ENCODE measurements at regions not wholly inside any gene's neighbourhood (a gene's known extent, or its start where the extent isn't known, plus 50 kb on each side); places are given as distances from the start of the nearest gene placed in this dataset.
"Not testable (repeated sequence)": the region's sequence is repeated elsewhere in the genome, so short reads cannot be mapped to it uniquely, and the experiment has no call there.

GRCh38 chr14:106789318-106789717 is 1262.9 kb downstream of the TMEM121 start:
- no peak for DNase-seq (ENCODE audit: low spot score)
- H3K27ac ChIP-seq (ENCODE audit: low read depth, low read length, poor library complexity, severe bottlenecking) = no peak overlapping the region
- CTCF ChIA-PET = no interaction called here
- no peaks in the 10 kb centered on the region for H3K36me3 ChIP-seq (ENCODE audit: insufficient read depth, low read length, poor library complexity, severe bottlenecking)
- no peaks in the 10 kb centered on the region for H3K27me3 ChIP-seq (replicated peaks; ENCODE audit: insufficient read depth, low read depth, low read length, poor library complexity)
- TF ChIP-seq EZH2 (IDR thresholded peaks at IDR 0.05; ENCODE audit: borderline replicate concordance, low read depth, low read length, poor library complexity, severe bottlenecking) = no peak
- TF ChIP-seq CTCF (conservative IDR thresholded peaks at IDR 0.05; ENCODE audit: low read depth, low read length) = no peak
- intact Hi-C loops (cut with micrococcal nuclease; ENCODE audit: unreplicated experiment) = loop anchor here (10.0 kb wide), 1 partner anchor 445 kb away; no protein-coding TSS in a partner anchor
- no peak overlapping the region for H3K4me3 ChIP-seq (ENCODE audit: low read depth, low read length, poor library complexity, severe bottlenecking)
- no TSS peak for BruUV-seq (replicated peaks)
- no peaks in the 10 kb centered on the region for H3K9me3 ChIP-seq (ENCODE audit: low read depth, low read length, poor library complexity, severe bottlenecking)
- no peaks in the 10 kb centered on the region for H3K4me1 ChIP-seq (ENCODE audit: insufficient read depth, low read length, poor library complexity, severe bottlenecking)
- POLR2A ChIA-PET (ENCODE audit: low non-redundant PET) = no interaction called here

- Histone ChIP-seq H3K27ac (ENCODE audit: low read depth, low read length, poor library complexity, severe bottlenecking) (no peak overlapping the region), H3K27me3 (replicated peaks; ENCODE audit: insufficient read depth, low read depth, low read length, poor library complexity) (no peaks in the 10 kb centered on the region), H3K36me3 (ENCODE audit: insufficient read depth, low read length, poor library complexity, severe bottlenecking) (no peaks in the 10 kb centered on the region), H3K4me1 (ENCODE audit: insufficient read depth, low read length, poor library complexity, severe bottlenecking) (no peaks in the 10 kb centered on the region), H3K9me3 (ENCODE audit: low read depth, low read length, poor library complexity, severe bottlenecking) (no peaks in the 10 kb centered on the region), H3K4me3 (ENCODE audit: low read depth, low read length, poor library complexity, severe bottlenecking) (no peak overlapping the region)
- POLR2A ChIA-PET (ENCODE audit: low non-redundant PET) = no interaction called here
- DNase-seq (ENCODE audit: low spot score) = peak; percentile 73
- no TSS peak for BruUV-seq (replicated peaks)
- intact Hi-C loops (cut with micrococcal nuclease; ENCODE audit: unreplicated experiment) = no loop called here
- CTCF ChIA-PET = no interaction called here
- TF ChIP-seq CTCF (conservative IDR thresholded peaks at IDR 0.05; ENCODE audit: low read depth, low read length) = peak; percentile 85
- TF ChIP-seq EZH2 (IDR thresholded peaks at IDR 0.05; ENCODE audit: borderline replicate concordance, low read depth, low read length, poor library complexity, severe bottlenecking) = no peak
Observed at GRCh38 chr14:106790189-106791036, 1264.0 kb downstream of the TMEM121 start.

- TF ChIP-seq EZH2 (IDR thresholded peaks at IDR 0.05; ENCODE audit: borderline replicate concordance, low read depth, low read length, poor library complexity, severe bottlenecking) (no peak), CTCF (conservative IDR thresholded peaks at IDR 0.05; ENCODE audit: low read depth, low read length) (no peak)
- no TSS peak for BruUV-seq (replicated peaks)
Observed at GRCh38 chr14:106792543-106792942, 1266.2 kb downstream of the TMEM121 start.

GRCh38 chr14:106798166-106798565 is 1271.8 kb downstream of the TMEM121 start:
- DNase-seq (ENCODE audit: low spot score); H3K27ac ChIP-seq (ENCODE audit: low read depth, low read length, poor library complexity, severe bottlenecking); BruUV-seq (replicated peaks); CTCF ChIA-PET; H3K9me3 ChIP-seq (ENCODE audit: low read depth, low read length, poor library complexity, severe bottlenecking); H3K4me3 ChIP-seq (ENCODE audit: low read depth, low read length, poor library complexity, severe bottlenecking); H3K36me3 ChIP-seq (ENCODE audit: insufficient read depth, low read length, poor library complexity, severe bottlenecking); intact Hi-C loops (cut with micrococcal nuclease; ENCODE audit: unreplicated experiment); H3K27me3 ChIP-seq (replicated peaks; ENCODE audit: insufficient read depth, low read depth, low read length, poor library complexity); POLR2A ChIA-PET (ENCODE audit: low non-redundant PET); H3K4me1 ChIP-seq (ENCODE audit: insufficient read depth, low read length, poor library complexity, severe bottlenecking): not testable (repeated sequence)

More at GRCh38 chr14:106792543-106792942, 1266.2 kb downstream of the TMEM121 start:
- CTCF ChIA-PET = no interaction called here
- intact Hi-C loops (cut with micrococcal nuclease; ENCODE audit: unreplicated experiment) = no loop called here
- H3K4me3 ChIP-seq (ENCODE audit: low read depth, low read length, poor library complexity, severe bottlenecking) = no peak overlapping the region
- no peaks in the 10 kb centered on the region for H3K4me1 ChIP-seq (ENCODE audit: insufficient read depth, low read length, poor library complexity, severe bottlenecking)
- no peaks in the 10 kb centered on the region for H3K36me3 ChIP-seq (ENCODE audit: insufficient read depth, low read length, poor library complexity, severe bottlenecking)
- no peak overlapping the region for H3K27ac ChIP-seq (ENCODE audit: low read depth, low read length, poor library complexity, severe bottlenecking)
- POLR2A ChIA-PET (ENCODE audit: low non-redundant PET) = no interaction called here
- no peak for DNase-seq (ENCODE audit: low spot score)
- H3K9me3 ChIP-seq (ENCODE audit: low read depth, low read length, poor library complexity, severe bottlenecking) = no peaks in the 10 kb centered on the region
- H3K27me3 ChIP-seq (replicated peaks; ENCODE audit: insufficient read depth, low read depth, low read length, poor library complexity) = no peaks in the 10 kb centered on the region
